Effector CD8-positive, alpha-beta T cell (primary cell): ENCODE measurements at regions not wholly inside any gene's neighbourhood (a gene's known extent, or its start where the extent isn't known, plus 50 kb on each side); places are given as distances from the start of the nearest gene placed in this dataset.
"Not testable (repeated sequence)": the region's sequence is repeated elsewhere in the genome, so short reads cannot be mapped to it uniquely, and the experiment has no call there.

Experiments used
- DNase-seq: peaks from one replicate; lab custom pipeline; 2025; lab: John Stamatoyannopoulos, UW

DNA sequence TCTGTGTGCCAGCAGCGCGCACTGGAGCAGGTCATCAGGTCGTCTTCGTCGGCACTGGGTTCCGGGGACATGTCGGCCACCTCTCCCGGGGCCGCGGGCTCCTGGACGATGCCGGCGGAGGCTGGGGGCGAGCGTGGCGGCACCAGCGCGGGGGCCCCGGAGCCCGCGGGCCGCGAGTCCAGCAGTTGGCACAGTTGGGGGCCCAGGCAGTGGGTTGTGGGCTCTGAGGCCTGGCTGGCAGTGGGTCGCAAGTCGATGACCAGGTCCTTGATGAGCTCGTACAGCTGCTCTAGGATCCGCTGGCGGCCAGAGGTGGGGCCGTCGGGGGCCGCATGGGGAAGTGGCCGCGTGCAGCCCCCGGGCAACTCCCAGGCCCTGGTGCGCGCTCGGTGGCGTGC, 300.5 kb downstream of the CCDC74A start:
- no peak for DNase-seq

DNA sequence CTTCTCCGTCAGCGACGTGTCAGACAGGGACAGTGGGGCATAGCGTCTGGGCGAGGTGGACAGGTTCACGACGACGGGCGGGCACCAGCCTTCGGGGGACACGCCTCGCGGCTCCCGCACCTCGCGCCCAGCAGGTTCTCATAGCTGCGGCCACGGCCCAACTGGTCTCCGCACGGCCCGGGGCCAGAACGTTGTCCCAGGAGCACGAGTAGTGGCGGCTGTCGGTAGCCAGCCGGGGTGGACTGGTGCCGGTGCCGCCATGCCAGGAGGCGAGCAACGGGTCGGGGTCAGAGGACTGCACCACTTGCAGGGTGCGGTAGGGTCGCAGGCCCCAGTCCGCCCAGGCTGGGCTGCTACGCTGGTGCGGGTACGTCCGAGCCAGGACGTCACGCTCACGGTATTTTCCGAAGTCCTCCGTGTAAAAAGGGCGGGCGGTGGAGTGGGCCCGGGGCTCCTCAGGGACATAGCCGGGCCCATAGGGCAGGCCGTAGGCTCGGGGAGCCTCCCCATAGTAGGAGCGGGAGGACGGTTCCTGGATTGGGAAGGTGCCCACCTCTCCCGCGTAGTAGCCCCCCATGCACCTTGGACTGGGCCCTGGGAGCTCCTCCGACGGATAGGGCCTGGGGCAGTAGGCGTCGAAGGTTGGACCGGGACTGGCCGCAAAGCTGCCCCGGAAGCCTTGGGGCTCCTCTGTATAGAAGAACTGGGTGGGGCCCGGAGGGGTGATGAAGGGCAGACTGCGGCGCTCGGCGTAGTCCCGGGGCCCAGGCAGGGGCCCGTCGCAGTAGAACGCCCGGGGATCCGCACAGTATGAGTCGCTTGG, 301.2 kb downstream of the CCDC74A start:
- not testable (repeated sequence) for DNase-seq

DNA sequence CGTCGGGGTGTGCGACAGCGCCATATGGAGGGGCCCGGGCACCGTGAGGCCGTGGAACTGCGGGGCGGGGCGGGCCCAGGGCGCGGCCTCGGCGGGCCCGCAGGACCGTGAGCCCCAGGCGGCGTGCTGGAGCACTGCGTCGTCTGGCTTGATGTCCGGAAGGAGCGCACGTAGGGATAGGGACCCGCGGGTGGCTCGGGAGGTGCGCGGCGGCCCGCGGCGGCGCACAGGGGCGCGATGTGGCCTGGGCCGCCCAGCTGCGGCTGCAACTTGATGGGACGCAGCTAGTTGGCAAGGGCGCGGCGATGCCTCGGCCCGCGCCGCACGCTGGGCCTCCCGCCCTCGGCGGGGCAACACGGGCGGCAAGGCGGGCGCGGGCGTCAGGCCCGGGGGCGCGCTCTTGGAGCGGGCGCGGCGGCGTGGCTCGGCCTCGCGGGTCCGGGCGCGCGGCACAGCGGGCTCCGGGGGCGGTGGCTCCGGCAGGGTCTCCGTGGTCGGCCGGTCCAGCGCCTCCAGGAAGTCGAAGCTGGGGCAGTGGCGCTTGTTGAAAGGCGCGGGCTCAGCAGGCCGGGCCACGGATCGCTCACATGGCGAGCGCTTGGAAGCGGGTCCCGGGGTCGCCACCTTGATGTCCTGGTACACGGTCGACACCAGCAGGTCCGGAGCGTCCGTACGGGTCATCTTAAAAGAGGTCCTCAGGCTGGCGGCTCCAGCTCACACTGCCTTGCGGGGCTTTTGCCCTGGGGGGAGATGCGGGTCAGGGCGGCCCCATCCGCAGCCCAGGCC, 302.0 kb downstream of the CCDC74A start:
- DNase-seq: not testable (repeated sequence)

DNA sequence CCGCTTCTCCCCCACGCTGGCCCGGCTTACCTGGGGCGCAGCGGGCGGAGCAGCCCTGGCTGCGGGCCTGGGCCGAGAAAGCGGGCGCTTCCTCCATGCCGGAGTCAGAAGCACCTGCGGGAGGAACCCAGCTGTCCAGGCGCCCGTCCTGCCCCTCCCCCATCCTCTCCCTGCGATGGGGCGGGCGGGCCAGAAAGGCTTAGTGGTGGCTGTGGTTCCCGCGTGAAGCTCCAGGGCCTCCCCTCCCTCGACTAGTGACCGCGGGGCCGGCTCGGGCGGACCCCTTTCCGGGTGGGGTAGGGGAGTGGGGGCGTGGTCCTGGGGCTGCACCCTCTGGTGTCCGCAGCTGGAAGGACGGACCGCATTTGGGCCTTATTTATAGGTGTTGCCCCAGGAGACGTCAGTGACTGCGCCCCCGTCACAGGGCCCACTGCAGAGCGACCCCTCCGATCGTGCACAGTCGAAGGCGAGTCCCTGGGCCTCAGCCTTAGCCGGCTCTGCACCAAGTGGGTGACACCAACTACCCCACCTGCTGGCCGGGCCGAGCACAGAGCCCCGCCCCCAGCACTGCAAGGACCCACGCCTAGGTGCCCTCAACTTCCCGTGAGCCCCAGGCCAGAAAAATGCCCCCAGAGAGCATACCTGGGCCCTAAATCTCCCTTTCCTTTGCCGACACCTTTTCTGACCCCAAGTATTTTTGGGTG, 302.7 kb downstream of the CCDC74A start:
- DNase-seq: not testable (repeated sequence)

DNA sequence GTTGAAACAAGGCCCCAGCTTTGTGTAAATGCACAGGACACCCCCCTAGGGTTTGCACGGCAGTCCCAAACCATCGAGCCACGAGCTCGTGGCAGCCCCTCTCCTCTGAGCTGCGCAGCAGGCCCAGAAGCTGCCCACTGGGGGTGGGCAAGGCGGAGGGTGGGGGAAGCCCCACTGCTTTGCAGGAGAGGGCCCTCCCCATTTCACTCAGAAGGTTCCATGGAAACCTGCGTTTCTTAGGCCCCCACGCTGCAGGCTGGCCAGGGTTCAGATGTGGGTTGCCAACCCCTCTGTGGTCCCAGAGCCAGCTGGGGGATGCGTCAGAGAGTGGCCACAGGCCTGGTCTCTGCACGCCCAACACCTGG, 303.2 kb downstream of the CCDC74A start:
- DNase-seq: not testable (repeated sequence)

DNA sequence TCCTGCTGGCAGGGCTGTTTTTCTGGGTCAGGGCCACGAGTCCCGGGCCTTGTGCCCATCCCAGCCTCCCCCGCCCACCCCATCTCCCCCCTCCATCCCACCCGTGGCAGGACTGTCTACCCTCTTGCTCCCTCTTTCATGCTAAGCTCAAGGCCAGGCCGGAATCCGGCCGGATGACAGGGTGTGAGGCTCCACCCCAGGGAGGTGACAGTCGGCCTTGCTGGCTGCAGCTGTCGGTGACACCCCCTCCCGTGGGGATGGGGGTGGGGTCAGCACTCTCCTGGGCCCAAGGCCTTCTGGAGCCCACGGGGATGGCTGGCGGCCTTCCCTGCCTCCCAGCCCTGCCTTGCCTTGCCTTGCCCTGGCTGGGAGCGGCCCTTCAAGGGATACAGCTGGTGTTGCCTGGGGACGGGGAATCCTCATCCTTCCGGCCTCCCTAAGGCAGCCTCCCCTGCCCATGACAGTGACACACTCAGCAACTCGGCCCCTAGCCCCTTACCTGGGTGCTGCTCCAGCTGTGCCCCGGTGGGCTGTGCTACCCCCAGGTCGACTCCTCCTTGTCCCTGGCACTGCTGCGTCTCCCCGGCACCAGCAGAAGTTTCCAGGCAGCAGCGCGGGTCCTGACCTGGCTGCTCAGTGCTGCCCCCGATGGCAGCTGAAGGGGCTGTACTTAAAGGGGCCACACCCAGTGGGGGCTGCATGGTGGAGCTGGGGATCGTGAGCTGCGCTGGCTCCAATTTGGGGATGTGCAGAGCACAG, 303.9 kb downstream of the CCDC74A start:
- DNase-seq: not testable (repeated sequence)

DNA sequence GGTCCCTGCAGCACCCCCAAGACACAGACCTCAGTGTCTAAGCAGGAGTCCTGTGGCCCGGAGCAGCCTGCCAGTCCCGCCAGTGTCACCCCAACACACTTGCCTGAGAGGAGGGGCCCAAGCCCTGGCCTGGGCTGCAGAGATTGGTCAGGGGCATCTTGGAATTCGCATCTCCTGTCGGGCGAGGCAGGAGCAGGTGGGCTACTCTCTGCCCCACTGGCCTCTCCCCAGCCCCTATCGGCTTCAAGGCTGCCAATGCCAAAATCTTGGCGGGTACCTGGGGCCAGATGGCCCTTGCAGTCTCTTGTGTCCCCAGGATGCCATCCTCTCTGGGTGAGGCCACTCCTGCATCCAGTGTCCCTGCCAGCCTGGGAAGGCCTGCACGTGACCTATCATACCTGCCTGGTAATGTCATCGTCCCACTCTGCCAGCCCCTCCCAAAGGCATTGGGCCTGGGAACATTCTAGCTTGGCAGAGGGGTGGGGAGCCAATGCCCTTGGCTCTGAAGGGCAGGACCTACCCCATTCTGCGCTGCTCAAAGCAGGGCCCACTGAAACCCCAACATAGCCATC, 304.6 kb downstream of the CCDC74A start:
- not testable (repeated sequence) for DNase-seq

DNA sequence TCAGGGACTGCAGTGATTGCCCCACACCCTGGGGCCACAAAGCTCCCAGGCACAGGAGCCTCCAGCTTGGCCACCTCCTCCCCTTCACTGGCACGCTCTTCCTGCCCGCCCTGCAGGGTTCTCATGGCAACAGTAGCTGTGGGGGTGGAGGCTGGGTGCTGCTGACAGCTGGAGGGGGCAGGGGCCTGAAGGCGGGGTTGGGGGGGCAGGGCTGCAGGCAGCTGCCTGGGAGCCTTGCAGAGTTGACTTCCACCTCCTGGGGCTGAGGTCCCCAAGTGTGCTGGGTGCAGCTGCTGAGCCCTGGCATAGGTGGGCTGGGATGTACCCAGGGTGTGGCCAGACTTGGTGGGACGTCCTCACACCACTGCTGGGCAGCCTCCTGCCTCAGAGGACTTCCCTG, 305.2 kb downstream of the CCDC74A start:
- DNase-seq: not testable (repeated sequence)

DNA sequence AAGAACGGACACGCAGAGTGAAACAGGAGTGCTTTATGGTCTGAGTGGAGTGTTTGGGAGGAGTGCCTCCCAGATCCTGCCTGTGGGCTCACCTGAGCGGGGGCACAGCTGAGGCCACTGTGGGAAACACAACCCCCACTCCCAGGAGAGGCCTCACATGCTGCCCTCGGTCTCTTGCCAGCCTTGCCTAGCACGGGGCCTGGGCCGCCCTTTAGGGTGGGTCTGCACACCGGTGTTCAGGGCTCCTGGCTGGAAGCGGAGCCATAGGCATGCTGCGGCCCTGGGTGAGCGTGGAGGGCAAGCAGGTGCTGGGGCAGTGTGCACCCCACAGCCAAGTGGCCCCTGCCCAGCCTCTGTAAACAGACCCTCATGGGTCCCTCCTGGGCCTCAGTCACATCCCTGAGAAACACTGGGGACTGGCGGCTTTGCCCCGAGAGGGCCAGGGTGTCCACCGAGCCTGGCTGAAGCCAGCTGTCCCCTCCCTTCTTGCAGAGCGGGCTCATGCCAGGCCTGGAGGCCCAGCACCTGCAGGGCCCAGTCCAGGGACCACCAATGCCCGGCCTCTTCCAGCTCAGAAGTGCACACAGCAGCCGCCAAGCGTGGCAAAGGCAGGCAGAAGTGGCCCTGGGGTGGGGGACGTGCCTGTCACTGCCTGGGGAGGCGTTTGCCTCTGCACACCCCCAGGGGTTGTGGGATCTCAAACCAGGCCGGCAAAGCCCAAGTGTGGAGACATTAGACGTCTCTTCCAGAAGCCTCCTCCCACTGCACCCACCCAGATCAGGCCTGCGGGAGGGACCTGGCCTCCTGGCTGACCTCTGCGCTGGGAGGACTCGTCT, 305.9 kb downstream of the CCDC74A start:
- DNase-seq: not testable (repeated sequence)

DNA sequence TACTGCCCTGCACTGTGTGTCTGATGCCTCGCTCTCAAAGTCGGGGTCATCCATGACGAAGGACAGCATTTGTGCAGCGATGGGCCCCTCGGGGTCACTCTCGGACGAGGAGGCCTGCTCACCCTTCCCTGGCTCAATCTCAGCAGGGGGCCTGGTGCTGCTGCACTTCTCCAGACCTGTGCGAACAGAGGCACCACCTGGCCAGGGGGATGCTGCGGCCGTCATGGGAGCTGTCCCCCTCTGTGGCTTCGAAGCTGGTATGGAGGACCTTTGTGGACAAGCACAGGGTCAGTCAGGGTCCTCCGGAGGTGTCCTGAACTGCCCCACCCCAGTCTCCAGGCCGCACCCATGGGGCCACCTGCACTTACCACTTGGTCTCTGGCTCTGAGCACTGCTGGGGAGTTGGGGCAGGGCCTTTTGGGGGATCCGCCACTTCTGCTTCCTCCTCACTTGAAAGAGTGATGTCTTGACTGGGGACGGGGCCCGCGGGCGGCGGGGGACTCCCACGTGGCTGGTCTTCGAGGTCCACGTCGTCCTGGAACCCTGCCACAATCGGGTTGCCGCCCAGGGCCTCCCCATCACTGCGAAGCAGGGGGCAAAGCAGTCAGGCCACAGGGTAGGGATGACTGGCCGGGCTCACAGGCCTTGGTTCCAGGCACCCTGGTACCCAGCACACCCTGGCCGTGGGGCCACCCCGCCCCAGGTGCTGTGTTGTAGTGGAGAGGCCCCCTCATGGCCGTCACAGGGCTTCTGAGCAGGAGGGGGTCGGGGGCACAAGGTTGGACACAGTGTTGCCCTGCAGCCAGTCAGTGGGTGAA, 306.7 kb downstream of the CCDC74A start:
- DNase-seq: not testable (repeated sequence)

DNA sequence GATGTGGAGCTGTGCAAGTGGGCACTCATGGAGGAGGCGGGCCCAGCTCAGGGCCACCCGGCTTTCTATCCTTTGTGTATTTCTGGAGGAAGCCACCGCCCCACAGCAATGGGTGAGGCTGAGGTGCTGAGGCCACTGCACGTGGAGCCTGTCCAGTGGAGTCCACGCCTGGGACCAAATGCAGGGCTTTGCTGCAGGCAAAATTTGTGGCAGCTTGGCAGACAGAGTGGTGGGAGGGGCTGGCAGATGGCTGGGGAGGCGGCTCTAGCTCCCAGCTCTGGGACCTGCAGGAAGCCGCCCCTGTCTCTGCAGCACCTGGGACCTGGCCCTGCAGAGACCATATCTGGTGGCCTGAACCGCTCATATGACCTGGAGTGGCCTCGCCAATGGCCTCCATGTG, 307.3 kb downstream of the CCDC74A start:
- not testable (repeated sequence) for DNase-seq

DNA sequence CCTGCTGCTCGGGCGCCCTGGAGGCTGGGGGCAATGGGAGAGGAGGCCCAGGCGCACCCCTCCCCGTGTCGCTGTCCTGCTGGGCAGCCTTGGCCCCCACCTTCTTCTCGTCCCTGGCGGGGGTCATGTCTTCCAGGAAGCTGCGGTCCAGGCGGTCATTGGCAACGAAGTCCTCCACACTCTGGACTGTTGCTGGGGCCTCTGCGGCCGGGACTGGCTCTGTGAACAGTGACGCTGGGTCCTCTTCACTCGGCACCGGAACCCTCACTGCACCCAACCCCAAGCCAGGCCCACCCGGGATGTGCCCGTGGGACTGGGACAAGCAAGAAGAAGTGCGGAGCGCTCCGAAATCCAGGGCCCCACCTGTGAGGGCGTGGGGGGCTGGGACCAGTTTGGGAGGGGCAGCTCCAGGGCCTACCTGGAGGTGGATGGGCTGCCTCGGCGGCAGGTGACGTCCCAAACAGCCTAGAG, 308.0 kb downstream of the CCDC74A start:
- DNase-seq: no peak

DNA sequence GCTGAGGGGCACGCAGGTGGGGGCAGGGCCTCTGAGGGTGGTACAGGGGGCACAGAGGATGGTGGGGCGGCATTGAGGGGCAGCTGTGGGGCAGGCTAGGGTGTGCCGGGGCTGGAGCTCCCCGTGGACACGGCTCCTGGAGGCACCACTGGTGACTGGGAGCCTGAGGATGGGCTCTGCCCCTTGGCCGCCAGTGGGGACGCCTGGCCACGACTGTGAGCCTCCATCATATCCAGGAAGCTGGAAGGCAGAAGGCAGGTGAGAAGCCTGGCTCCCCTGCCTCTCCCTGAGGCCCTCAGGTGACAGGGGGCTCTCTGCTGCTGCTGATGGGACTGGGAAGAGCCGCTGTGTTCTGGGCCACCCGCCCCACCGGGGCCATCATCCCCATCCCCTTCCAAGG, 308.4 kb downstream of the CCDC74A start:
- DNase-seq: not testable (repeated sequence)

DNA sequence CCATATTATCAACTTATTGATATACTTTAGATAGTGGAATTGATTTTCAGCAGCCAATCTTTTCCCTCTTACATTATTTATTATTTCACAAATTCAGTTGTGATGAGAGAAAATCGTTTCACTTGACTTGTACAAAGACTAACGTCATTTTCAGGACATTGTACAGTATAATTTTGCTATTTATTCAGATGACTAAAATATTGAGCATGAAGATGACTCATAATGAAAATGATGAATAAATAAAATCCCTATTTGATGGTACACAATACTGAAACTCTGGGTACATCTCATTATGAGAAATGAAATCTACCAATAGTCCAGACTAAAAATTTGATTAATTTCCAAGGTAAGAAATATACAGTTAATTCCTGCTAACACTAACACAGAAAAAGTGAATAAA, 316.4 kb downstream of the CCDC74A start:
- DNase-seq: not testable (repeated sequence)

DNA sequence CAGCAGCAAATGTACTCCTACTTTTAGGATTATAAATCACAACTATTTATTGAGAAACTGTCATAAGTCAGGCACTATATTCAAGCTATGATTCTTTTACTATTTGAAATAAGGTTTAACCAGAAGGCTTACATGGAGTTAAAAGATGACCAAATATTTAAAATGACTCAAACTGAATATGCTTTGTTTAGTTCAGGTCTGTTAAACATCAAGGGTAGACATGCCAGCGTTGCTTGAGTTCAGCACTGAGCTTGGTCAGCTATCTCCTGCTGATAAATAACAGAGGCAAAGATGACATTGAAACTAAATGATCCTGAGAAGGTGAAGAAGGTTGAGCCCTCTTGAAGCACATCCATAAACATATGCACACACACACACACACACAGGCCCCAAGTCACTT, 305.6 kb downstream of the ANKRD30BL start:
- DNase-seq: not testable (repeated sequence)

DNA sequence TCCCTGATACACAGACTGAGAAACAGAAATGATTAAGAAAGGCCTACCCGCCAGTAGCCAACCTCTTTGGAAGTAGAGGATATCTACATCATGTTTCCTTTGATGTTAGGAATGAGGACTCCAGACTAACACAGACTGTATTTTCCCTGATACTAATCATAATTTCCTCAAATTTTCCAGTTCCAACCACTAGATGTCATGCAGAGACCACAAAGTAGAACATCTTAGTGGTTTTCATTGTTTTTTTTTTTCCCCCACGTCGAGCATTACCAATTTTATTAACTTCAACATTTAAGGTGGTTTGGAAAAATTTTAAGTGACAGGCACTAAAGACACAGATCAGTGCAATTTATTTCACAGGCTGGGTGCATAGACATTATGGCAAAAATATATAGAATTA, 303.6 kb downstream of the ANKRD30BL start:
- DNase-seq: not testable (repeated sequence)
